T-helper 17 cell (primary cell): ENCODE measurements at regions not wholly inside any gene's neighbourhood (a gene's known extent, or its start where the extent isn't known, plus 50 kb on each side); places are given as distances from the start of the nearest gene placed in this dataset.
"Not testable (repeated sequence)": the region's sequence is repeated elsewhere in the genome, so short reads cannot be mapped to it uniquely, and the experiment has no call there.

ENCODE experiments used
- ATAC-seq: fragments of 150-1000 bp; cut with Tn5 transposase; 2 replicates; pipeline ENCODE4 v1.10.0; 2021; ENCODE audit warnings: mild to moderate bottlenecking, moderate library complexity
- DNase-seq, 3 donors: peaks; one replicate each; pipeline versions ENCODE4 v3.0.0 to v3.0.0-alpha.2; 2020 to 2021
- H3K9me3 ChIP-seq: one replicate; pipeline ENCODE4 v1.7.0; 2013; ENCODE audit warnings: low read length, mild to moderate bottlenecking; ENCODE audit not compliant: control insufficient read depth, poor library complexity, severe bottlenecking
- H3K27ac Mint-ChIP-seq: one replicate; pipeline ENCODE4 v1.8.0; 2022; ENCODE audit warnings: mild to moderate bottlenecking, moderate library complexity, mixed read lengths
- H3K27me3 Mint-ChIP-seq: one replicate; pipeline ENCODE4 v1.8.0; 2022; ENCODE audit warnings: mixed read lengths
- H3K36me3 Mint-ChIP-seq: one replicate; pipeline ENCODE4 v1.8.0; 2022; ENCODE audit warnings: low read depth, mixed read lengths
- H3K4me1 Mint-ChIP-seq: one replicate; pipeline ENCODE4 v1.8.0; 2022; ENCODE audit warnings: mild to moderate bottlenecking, mixed read lengths
- H3K4me3 Mint-ChIP-seq: one replicate; pipeline ENCODE4 v1.8.0; 2022; ENCODE audit warnings: mild to moderate bottlenecking, moderate library complexity, mixed read lengths

DNA sequence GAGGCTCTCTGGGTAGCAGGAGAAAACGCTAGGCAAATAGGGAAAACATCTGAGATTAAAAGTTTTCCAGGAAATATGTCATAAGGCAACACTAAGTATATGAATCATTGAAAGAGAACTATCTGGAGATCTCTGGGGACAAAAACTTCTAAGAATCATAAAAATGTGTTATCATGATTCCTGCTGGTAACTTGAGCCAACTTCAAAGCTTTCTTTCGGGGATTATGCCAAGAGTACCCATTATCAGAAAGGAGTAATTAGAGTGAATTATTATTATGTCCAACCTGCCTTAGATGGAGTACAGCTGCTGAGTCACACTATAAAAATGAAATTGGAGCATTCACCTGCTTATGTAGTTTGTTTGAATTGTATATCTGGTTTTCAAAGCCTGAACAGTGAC lies 488.5 kb upstream of the SOX9 start:
- Mint-ChIP-seq H3K4me3 (no peak overlapping the region), H3K36me3 (peaks cover 2% of the 10 kb centered on the region), H3K4me1 (no peaks in the 10 kb centered on the region), H3K27ac (no peak overlapping the region), H3K27me3 (no peaks in the 10 kb centered on the region)
- ATAC-seq (no peak), DNase-seq (no peak)
- no peaks in the 10 kb centered on the region for H3K9me3 ChIP-seq

DNA sequence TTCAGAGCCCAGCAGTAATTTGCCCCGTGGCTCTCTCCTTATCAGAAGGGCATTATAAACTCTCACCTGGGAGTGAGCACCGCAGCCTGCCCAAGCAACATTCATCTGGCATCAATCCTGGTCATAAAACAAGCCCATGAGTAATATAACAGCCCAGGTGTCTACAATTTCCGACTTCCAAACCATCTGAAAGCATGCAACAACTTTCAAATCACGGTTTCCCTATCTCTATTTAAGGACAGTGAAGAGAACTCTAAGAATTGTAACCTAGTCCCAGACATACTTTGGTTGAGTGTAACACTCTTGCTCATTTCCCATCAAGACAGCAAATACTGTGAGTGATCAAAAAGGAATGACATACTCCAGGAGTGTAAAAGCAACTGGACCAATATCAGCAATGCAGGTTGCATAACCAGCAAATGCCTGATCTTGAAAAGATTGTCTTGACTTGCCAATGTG lies 487.4 kb upstream of the SOX9 start:
- no peak for DNase-seq
- no peak for ATAC-seq
- Mint-ChIP-seq H3K27ac (no peak overlapping the region), H3K27me3 (no peaks in the 10 kb centered on the region), H3K36me3 (no peaks in the 10 kb centered on the region), H3K4me3 (no peak overlapping the region), H3K4me1 (no peaks in the 10 kb centered on the region)
- no peaks in the 10 kb centered on the region for H3K9me3 ChIP-seq

DNA sequence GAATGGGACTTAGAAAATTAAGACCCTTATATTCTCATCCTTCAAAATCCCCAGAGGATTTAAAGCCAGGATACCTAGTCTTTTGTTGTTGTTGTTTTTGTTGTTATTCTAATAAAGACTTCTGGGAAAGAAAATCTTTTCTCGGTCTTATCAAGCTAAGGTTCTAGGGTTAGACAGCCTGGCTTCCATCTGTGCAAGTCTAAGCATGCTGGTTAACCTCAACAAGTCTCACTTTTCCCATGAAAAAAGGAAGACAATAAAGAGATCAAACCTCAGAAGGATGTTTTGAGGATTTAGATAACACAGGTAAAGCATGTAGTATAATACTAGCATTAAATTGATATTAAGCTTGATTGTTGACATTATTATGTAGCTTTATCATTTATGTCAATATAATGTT lies 486.4 kb upstream of the SOX9 start:
- Mint-ChIP-seq H3K27me3 (no peaks in the 10 kb centered on the region), H3K27ac (no peak overlapping the region), H3K4me3 (no peak overlapping the region), H3K36me3 (no peaks in the 10 kb centered on the region), H3K4me1 (no peaks in the 10 kb centered on the region)
- ATAC-seq: no peak
- H3K9me3 ChIP-seq: no peaks in the 10 kb centered on the region
- no peak for DNase-seq

DNA sequence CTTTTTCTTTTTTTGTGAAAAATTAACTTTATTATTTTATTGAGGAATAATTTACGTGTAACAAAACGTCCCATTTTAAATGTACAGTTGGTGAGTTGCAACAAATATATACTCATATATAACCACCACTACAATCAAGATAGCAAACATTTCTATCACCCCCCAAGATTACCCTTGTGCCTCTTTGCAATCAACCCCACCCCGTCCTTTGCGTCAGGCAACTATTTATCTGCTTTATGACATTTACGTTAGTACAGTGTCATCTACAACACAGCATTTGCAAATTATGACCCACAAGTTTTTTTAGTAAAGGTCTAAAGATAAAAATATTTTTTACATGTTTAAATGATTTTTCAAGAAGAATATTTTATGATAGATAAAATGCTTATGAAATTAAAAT lies 485.6 kb upstream of the SOX9 start:
- no peaks in the 10 kb centered on the region for H3K27me3 Mint-ChIP-seq
- H3K9me3 ChIP-seq: no peaks in the 10 kb centered on the region
- no peak overlapping the region for H3K27ac Mint-ChIP-seq
- no peak overlapping the region for H3K4me3 Mint-ChIP-seq
- ATAC-seq (no peak), DNase-seq (no peak)
- no peaks in the 10 kb centered on the region for H3K4me1 Mint-ChIP-seq
- no peaks in the 10 kb centered on the region for H3K36me3 Mint-ChIP-seq

DNA sequence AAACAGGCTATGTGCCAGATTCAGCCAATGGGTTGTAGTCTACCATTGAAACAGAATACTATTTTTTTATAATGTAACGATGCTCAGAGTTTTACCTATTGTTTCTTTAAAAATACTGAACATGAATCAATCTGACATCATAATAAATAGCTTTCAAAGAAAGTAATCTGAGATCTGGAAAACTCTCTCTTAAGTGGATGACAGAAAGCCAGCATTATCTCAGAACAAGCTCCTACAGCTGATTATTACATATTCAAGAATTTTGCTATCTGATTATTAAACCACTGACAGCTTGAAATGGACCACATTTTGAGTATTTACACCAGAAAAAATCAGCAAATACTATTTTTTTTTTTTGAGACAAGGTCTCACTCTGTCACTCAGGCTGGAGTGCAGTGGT lies 484.2 kb upstream of the SOX9 start:
- DNase-seq (no peak), ATAC-seq (no peak)
- Mint-ChIP-seq H3K27ac (no peak overlapping the region), H3K4me3 (no peak overlapping the region), H3K36me3 (no peaks in the 10 kb centered on the region), H3K4me1 (no peaks in the 10 kb centered on the region), H3K27me3 (no peaks in the 10 kb centered on the region)
- no peaks in the 10 kb centered on the region for H3K9me3 ChIP-seq

DNA sequence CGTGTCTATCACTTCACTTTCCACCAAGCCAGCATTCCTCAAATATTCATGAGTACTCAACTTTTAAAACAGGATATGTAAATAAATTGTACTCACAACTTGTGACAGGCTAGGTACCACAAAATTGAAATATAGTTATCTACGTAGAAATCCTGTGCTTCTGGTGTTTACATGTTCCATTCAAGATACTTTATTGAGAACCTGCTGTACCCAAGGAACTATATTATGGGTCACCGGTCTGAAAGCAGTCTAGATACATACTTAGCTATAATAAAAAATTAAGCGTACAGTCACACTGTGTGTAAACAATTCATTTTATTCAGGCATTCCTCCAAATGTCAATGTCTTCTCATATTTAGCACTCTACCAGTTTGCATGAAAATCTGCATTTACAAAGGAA lies 482.2 kb upstream of the SOX9 start:
- Mint-ChIP-seq H3K4me1 (no peaks in the 10 kb centered on the region), H3K27ac (no peak overlapping the region), H3K4me3 (no peak overlapping the region), H3K27me3 (no peaks in the 10 kb centered on the region), H3K36me3 (no peaks in the 10 kb centered on the region)
- no peaks in the 10 kb centered on the region for H3K9me3 ChIP-seq
- ATAC-seq: no peak
- DNase-seq: no peak

DNA sequence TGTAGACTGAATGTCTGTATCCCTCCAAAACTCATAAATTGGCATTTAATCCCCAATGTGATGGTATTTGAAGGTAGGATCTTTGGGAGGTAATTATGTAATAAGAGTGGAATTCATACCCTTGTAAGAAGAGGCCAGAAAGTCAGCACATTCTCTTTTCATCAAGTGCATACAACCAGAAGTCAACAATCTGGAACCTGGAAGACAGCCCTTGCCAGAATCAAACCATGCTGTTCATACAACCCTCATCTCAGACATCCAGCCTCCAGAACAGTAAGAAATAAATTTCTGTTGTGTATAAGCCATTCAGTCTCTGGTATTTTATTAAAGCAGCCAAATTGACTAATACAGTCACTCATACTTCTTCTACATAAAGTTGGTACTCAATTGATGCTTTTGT lies 481.0 kb upstream of the SOX9 start:
- Mint-ChIP-seq H3K4me3 (no peak overlapping the region), H3K27ac (no peak overlapping the region), H3K4me1 (no peaks in the 10 kb centered on the region), H3K27me3 (no peaks in the 10 kb centered on the region), H3K36me3 (no peaks in the 10 kb centered on the region)
- DNase-seq (no peak), ATAC-seq (no peak)
- no peaks in the 10 kb centered on the region for H3K9me3 ChIP-seq

DNA sequence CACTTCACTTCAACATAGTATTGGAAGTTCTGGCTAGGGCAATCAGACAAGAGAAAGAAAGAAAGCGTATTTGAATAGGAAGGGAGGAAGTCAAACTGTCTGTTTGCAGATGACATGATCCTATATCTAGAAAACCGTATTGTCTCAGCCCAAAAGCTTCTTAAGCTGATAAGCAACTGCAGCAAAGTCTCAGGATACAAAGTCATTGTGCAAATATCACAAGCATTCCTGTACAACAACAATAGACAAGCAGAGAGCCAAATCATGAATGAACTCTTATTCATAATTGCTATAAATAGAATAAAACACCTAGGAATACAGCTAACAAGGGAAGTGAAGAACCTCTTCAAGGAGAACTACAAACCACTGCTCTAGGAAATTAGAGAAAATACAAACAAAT lies 473.9 kb upstream of the SOX9 start:
- H3K36me3 Mint-ChIP-seq, H3K9me3 ChIP-seq, H3K27ac Mint-ChIP-seq, DNase-seq, ATAC-seq, H3K4me3 Mint-ChIP-seq, H3K4me1 Mint-ChIP-seq, H3K27me3 Mint-ChIP-seq: not testable (repeated sequence)

DNA sequence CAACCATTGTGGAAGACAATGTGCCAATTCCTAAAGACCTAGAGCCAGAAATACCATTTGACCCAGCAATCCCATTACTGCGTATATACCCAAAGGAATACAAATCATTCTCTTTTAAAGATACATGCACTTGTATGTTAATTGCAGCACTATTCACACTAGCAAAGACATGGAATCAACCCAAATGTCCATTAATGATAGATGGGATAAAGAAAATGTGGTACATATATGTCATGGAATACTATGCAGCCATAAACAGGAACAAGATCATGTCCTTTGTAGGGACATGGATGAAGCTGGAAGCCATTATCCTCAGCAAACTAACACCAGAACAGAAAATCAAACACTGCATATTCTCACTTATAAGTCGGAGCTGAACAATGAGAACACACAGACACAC lies 472.5 kb upstream of the SOX9 start:
- H3K4me1 Mint-ChIP-seq, H3K27ac Mint-ChIP-seq, ATAC-seq, H3K36me3 Mint-ChIP-seq, DNase-seq, H3K9me3 ChIP-seq, H3K27me3 Mint-ChIP-seq, H3K4me3 Mint-ChIP-seq: not testable (repeated sequence)

DNA sequence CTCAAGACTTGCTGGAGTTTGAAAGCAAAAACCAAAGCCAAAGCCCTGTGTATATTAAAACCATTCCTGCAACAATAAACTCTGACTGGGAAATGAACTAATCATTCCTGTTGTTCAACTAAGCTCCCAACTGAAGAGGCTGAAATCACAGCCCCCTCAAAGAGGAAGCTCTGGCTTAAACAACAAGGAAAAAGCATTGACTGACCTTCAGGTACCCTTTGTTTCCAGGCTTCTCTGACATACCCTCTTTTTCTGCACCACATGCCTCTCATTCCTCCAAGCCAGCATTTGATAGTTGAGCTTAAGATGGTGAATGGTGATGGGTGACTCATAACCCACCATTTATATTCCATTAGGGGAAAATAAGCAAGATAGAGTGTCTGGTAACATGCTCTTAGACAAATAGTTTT lies 470.9 kb upstream of the SOX9 start:
- Mint-ChIP-seq H3K4me1 (no peaks in the 10 kb centered on the region), H3K4me3 (no peak overlapping the region), H3K36me3 (no peaks in the 10 kb centered on the region), H3K27me3 (no peaks in the 10 kb centered on the region), H3K27ac (no peak overlapping the region)
- no peak for DNase-seq
- H3K9me3 ChIP-seq: no peaks in the 10 kb centered on the region
- no peak for ATAC-seq

DNA sequence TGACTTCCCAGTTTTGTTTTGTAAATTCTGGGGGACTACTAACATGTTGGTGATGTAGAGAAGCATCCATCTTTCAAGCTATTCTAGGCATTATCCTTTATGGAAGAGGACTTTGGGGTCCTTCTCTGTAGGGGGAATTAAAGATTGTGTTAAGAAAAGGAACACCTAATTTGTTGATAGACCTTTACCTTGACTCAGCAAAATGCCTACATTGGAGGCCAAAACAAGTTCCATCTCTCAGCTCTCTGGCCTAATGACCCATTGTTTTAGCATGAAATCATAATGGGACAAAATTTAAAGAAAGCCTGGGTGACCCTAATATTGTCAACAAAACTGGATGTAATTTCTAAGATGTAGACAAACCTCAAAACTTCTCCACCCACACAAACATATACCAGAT lies 465.3 kb upstream of the SOX9 start:
- Mint-ChIP-seq H3K27ac (no peak overlapping the region), H3K27me3 (no peaks in the 10 kb centered on the region), H3K4me3 (no peak overlapping the region), H3K36me3 (no peaks in the 10 kb centered on the region), H3K4me1 (no peaks in the 10 kb centered on the region)
- ATAC-seq (no peak), DNase-seq (no peak)
- no peaks in the 10 kb centered on the region for H3K9me3 ChIP-seq

DNA sequence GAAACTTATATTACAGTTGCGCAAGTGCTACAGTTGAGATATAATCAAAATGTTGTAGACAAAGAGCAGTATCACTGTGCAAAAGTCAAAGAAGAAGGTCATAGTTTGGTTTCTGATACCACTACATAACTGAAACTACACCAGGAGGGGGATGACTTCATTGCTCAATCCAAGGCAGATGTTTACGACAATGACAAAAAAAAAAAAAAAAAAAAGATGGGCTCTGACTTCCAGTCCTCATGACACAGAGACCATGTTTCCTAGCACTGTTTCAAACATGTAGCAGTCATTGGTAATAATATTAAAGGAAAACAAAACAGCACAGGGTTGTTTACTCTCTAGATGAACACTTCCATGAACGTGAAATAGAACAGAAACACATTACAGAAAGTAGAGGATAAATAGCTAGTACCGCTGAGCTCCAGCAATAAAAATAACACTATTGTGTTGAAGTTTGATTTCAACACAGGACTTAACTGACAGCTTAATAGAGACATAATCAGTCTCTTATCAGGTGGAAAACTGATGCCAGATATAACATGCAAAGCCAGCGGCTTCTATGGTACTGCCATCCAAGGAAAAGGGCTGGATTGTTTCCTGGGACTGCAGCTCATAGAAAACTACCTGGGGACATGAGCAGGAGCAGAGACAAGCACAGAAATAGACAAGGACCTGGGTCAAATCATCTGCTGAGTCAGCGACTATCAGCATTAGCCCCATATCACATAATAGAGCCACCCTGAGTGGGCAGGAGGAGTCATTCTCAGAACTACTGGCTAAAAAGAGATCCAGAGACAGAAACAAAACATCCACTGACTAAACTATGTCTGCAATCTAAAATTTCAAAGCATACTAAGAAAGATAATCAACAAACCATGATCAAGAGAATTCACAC lies 463.6 kb upstream of the SOX9 start:
- no peaks in the 10 kb centered on the region for H3K9me3 ChIP-seq
- H3K36me3 Mint-ChIP-seq: no peaks in the 10 kb centered on the region
- H3K4me3 Mint-ChIP-seq: no peak overlapping the region
- no peaks in the 10 kb centered on the region for H3K4me1 Mint-ChIP-seq
- DNase-seq: no peak
- no peak for ATAC-seq
- H3K27me3 Mint-ChIP-seq: no peaks in the 10 kb centered on the region
- no peak overlapping the region for H3K27ac Mint-ChIP-seq

DNA sequence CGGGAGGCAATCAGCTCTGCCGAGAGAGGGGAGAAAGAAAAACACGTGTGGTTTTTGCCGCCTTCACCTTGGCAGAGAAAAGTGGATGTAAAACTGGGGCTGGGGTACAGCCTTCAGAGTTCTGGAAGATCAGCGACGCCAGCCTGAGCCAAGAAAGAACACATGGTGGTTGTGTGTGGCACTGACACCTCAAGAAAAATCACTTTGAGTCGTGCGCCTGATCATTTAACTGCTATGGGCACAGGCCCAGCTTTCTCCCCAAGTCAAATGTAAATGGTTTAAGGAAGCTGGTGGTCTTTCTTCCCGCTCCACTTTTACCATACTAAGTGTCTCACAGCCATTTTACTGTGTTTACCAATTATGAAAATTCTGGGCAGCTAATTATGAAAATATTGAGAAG lies 461.8 kb upstream of the SOX9 start:
- no peaks in the 10 kb centered on the region for H3K36me3 Mint-ChIP-seq

DNA sequence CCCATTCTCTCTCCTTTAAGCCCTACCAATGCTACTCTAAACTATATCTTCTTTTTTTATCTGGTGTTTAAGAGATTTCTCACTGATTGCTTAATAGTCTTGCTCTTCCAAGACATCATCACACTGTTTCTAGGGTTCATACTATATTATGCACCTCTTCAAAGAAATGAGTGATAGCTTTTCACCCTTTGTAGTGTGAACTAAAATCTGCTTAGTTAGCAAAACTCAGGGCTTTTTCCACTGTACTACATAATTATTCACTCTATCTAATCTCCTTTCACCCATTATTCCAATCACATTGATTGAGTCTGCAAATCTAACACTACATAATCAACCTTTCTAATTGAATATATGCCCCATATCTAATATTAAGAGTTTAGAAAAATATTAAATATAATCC lies 456.0 kb upstream of the SOX9 start:
- Mint-ChIP-seq H3K27me3 (no peaks in the 10 kb centered on the region), H3K27ac (no peak overlapping the region), H3K4me1 (no peaks in the 10 kb centered on the region), H3K36me3 (no peaks in the 10 kb centered on the region), H3K4me3 (no peak overlapping the region)
- ATAC-seq (no peak), DNase-seq (no peak)
- H3K9me3 ChIP-seq: no peaks in the 10 kb centered on the region

More for the DNA sequence above, 461.8 kb upstream of the SOX9 start:
- no peak overlapping the region for H3K27ac Mint-ChIP-seq
- no peaks in the 10 kb centered on the region for H3K9me3 ChIP-seq
- no peak overlapping the region for H3K4me3 Mint-ChIP-seq
- ATAC-seq (no peak), DNase-seq (no peak)
- H3K4me1 Mint-ChIP-seq: no peaks in the 10 kb centered on the region
- no peaks in the 10 kb centered on the region for H3K27me3 Mint-ChIP-seq
